ENCODE measurements at regions not wholly inside any gene's neighbourhood (a gene's known extent, or its start where the extent isn't known, plus 50 kb on each side); places are given as distances from the start of the nearest gene placed in this dataset.

- no peak for DNase-seq
These were observed 431.2 kb downstream of the FOXO1 start for GRCh38 chr13:40235160-40235796.

- DNase-seq, result no peak
These were observed 429.8 kb downstream of the FOXO1 start for GRCh38 chr13:40236566-40237168.

- no peak for DNase-seq
These were observed 427.7 kb downstream of the FOXO1 start for GRCh38 chr13:40238761-40239160.

- DNase-seq, result no peak
These were observed 426.1 kb downstream of the FOXO1 start for GRCh38 chr13:40240293-40240692.

- no peak for DNase-seq
These were observed 425.2 kb downstream of the FOXO1 start for GRCh38 chr13:40241125-40241798.

- DNase-seq, result no peak
These were observed 423.4 kb downstream of the FOXO1 start for GRCh38 chr13:40243047-40243446.

- no peak for DNase-seq
These were observed 422.5 kb downstream of the FOXO1 start for GRCh38 chr13:40243982-40244381.

GRCh38 chr13:40245567-40245966 lies 420.9 kb downstream of the FOXO1 start:
- DNase-seq, result no peak

GRCh38 chr13:40247845-40248244 lies 418.6 kb downstream of the FOXO1 start:
- no peak for DNase-seq

GRCh38 chr13:40251343-40252032 lies 415.0 kb downstream of the FOXO1 start:
- no peak for DNase-seq

GRCh38 chr13:40252241-40252640 lies 414.2 kb downstream of the FOXO1 start:
- DNase-seq, result no peak

GRCh38 chr13:40252676-40253075 lies 413.8 kb downstream of the FOXO1 start:
- DNase-seq, result no peak

GRCh38 chr13:40254394-40254793 lies 412.0 kb downstream of the FOXO1 start:
- DNase-seq, result no peak

GRCh38 chr13:40255551-40255950 lies 410.9 kb downstream of the FOXO1 start:
- DNase-seq, result no peak

GRCh38 chr13:40259899-40260298 lies 406.5 kb downstream of the FOXO1 start:
- no peak for DNase-seq

- no peak for DNase-seq
These were observed 405.1 kb downstream of the FOXO1 start for GRCh38 chr13:40261336-40261735.

GRCh38 chr13:40261947-40262346 lies 404.5 kb downstream of the FOXO1 start:
- no peak for DNase-seq

- no peak for DNase-seq
These were observed 397.4 kb downstream of the FOXO1 start for GRCh38 chr13:40269086-40269485.

- DNase-seq, result no peak
These were observed 395.7 kb downstream of the FOXO1 start for GRCh38 chr13:40270726-40271125.

- no peak for DNase-seq
These were observed 395.1 kb downstream of the FOXO1 start for GRCh38 chr13:40271271-40271885.

- DNase-seq, result no peak
These were observed 394.3 kb downstream of the FOXO1 start for GRCh38 chr13:40271931-40272775.

GRCh38 chr13:40272776-40273139 lies 393.7 kb downstream of the FOXO1 start:
- DNase-seq, result no peak
